IMR-90 (cell line): ENCODE measurements at regions not wholly inside any gene's neighbourhood (a gene's known extent, or its start where the extent isn't known, plus 50 kb on each side); places are given as distances from the start of the nearest gene placed in this dataset.
"Not testable (repeated sequence)": the region's sequence is repeated elsewhere in the genome, so short reads cannot be mapped to it uniquely, and the experiment has no call there.

Experiments used
- ATAC-seq: fragments of 200-7000 bp; cut with Tn5 transposase; 2 replicates; pipeline ENCODE4 v1.9.1; 2020; ENCODE audit warnings: low read depth, mild to moderate bottlenecking, moderate library complexity
- BruUV-seq: library from RNA; stranded (reverse); fragments of 400-500 nt; replicated peaks from 2 replicates; lab custom pipeline; 2021; lab: Mats Ljungman, UMichigan
- CTCF ChIA-PET: fragments of 300-600 bp; formaldehyde crosslinking; extraction: SDS; loops from one replicate; lab custom pipeline; 2021; ENCODE audit warnings: antibody characterized with exemption; lab: Yijun Ruan, JAX
- POLR2A ChIA-PET: fragments of 300-600 bp; sonication (Branson Sonifier 250); formaldehyde crosslinking; loops from one replicate; lab custom pipeline; 2022; ENCODE audit warnings: antibody characterized with exemption; ENCODE audit not compliant: unreplicated experiment; lab: Charles Lee
- DNase-seq: peaks from one replicate; pipeline ENCODE4 v3.0.0; 2013
- H2AFZ ChIP-seq: replicated peaks from 2 replicates; pipeline ENCODE3; 2013; ENCODE audit warnings: low read length, mild to moderate bottlenecking; ENCODE audit not compliant: poor library complexity
- H2AK5ac ChIP-seq: 2 replicates; pipeline ENCODE4 v1.6.1; 2013; ENCODE audit warnings: low read depth, low read length, inconsistent platforms
- H2AK9ac ChIP-seq: replicated peaks from 2 replicates; pipeline ENCODE3; 2013; ENCODE audit warnings: mild to moderate bottlenecking, low read depth, low read length, moderate library complexity; ENCODE audit not compliant: poor library complexity
- H2BK120ac ChIP-seq: 2 replicates; pipeline ENCODE4 v1.6.1; 2013; ENCODE audit warnings: low read depth, low read length, inconsistent platforms
- H2BK15ac ChIP-seq: 3 replicates; pipeline ENCODE4 v1.6.1; 2013; ENCODE audit warnings: low read depth, low read length, inconsistent platforms
- H2BK20ac ChIP-seq: 2 replicates; pipeline ENCODE4 v1.6.1; 2013; ENCODE audit warnings: low read depth, mild to moderate bottlenecking, inconsistent platforms, low read length, moderate library complexity
- H2BK5ac ChIP-seq: 2 replicates; pipeline ENCODE4 v1.6.1; 2013; ENCODE audit warnings: mild to moderate bottlenecking, low read depth, low read length, inconsistent platforms; ENCODE audit not compliant: poor library complexity, severe bottlenecking
- H3K14ac ChIP-seq: replicated peaks from 2 replicates; pipeline ENCODE4 v1.6.1; 2013; ENCODE audit warnings: low read depth, low read length, inconsistent platforms
- H3K18ac ChIP-seq: 2 replicates; pipeline ENCODE4 v1.6.1; 2013; ENCODE audit warnings: low read depth, low read length, control low read depth
- H3K23ac ChIP-seq: 2 replicates; pipeline ENCODE4 v1.6.1; 2013; ENCODE audit warnings: low read depth, low read length, inconsistent platforms
- H3K27ac ChIP-seq: 2 replicates; pipeline ENCODE4 v1.5.1; 2013; ENCODE audit warnings: mild to moderate bottlenecking, control low read depth, low read length; ENCODE audit not compliant: insufficient read depth
- H3K27me3 ChIP-seq: 2 replicates; pipeline ENCODE4 v1.6.1; 2013; ENCODE audit warnings: low read length; ENCODE audit not compliant: control insufficient read depth, insufficient read depth
- H3K36me3 ChIP-seq: 2 replicates; pipeline ENCODE4 v1.6.1; 2013; ENCODE audit warnings: low read length, mixed read lengths; ENCODE audit not compliant: control insufficient read depth, insufficient read depth
- H3K4ac ChIP-seq: 2 replicates; pipeline ENCODE4 v1.6.1; 2013; ENCODE audit warnings: low read depth, low read length, inconsistent platforms
- H3K4me1 ChIP-seq: 2 replicates; pipeline ENCODE4 v1.6.1; 2013; ENCODE audit warnings: low read length, mixed read lengths; ENCODE audit not compliant: control insufficient read depth, insufficient read depth
- H3K4me2 ChIP-seq: 2 replicates; pipeline ENCODE4 v1.6.1; 2013; ENCODE audit warnings: low read depth, mild to moderate bottlenecking, control low read depth, low read length, moderate library complexity
- H3K4me3 ChIP-seq: 2 replicates; pipeline ENCODE4 v1.5.1; 2013; ENCODE audit warnings: low read depth, mild to moderate bottlenecking, control low read depth, low read length, moderate library complexity; ENCODE audit not compliant: insufficient read depth
- H3K56ac ChIP-seq: 2 replicates; pipeline ENCODE4 v1.6.1; 2013; ENCODE audit warnings: low read length, inconsistent platforms; ENCODE audit not compliant: insufficient read depth; ENCODE audit errors: extremely low read depth
- H3K79me1 ChIP-seq, 2 experiments: 2 replicates each; pipeline ENCODE4 v1.6.1; 2013; ENCODE audit warnings: low read length in 2 of 2, inconsistent platforms in 1 of 2, low read depth in 1 of 2
- H3K9ac ChIP-seq: 2 replicates; pipeline ENCODE4 v1.6.1; 2013; ENCODE audit warnings: low read depth, low read length, control low read depth
- H3K9me1 ChIP-seq: 2 replicates; pipeline ENCODE4 v1.6.1; 2013; ENCODE audit warnings: low read length, inconsistent platforms; ENCODE audit not compliant: insufficient read depth
- H3K9me3 ChIP-seq: 2 replicates; pipeline ENCODE4 v1.6.1; 2013; ENCODE audit warnings: low read length; ENCODE audit not compliant: control insufficient read depth, insufficient read depth
- H4K20me1 ChIP-seq: 2 replicates; pipeline ENCODE4 v1.6.1; 2013; ENCODE audit warnings: low read length, inconsistent platforms; ENCODE audit not compliant: insufficient read depth
- H4K5ac ChIP-seq: 2 replicates; pipeline ENCODE4 v1.6.1; 2013; ENCODE audit warnings: mild to moderate bottlenecking, low read depth, low read length, control low read depth
- H4K8ac ChIP-seq, 2 experiments: 2 replicates each; pipeline ENCODE4 v1.6.1; 2013; ENCODE audit warnings: low read depth in 2 of 2, low read length in 2 of 2, control low read depth in 1 of 2, inconsistent platforms in 1 of 2
- H4K91ac ChIP-seq: 2 replicates; pipeline ENCODE4 v1.6.1; 2013; ENCODE audit warnings: low read depth, low read length, inconsistent platforms; ENCODE audit not compliant: insufficient read depth
- WGBS, 2 experiments: methylation state at CpG; one replicate each; pipeline versions ENCODE4 v1.1.5 to v1.1.7; 2013; ENCODE audit warnings: missing lambda C conversion rate in 2 of 2; ENCODE audit not compliant: insufficient read length in 1 of 2; ENCODE audit errors: extremely low coverage in 2 of 2; 5-methylcytosine and 5-hydroxymethylcytosine counted together
- dilution Hi-C: fragments of 300-500 bp; cut with HindIII; formaldehyde crosslinking; loops from one replicate; pipeline ENCODE4 v1.14.3; 2018; ENCODE audit warnings: low sequenced_read_pairs; ENCODE audit not compliant: unreplicated experiment
- in situ Hi-C: fragments of 300-500 bp; cut with MboI; formaldehyde crosslinking; loops from 3 replicates; pipeline ENCODE4 v1.14.3; 2019; ENCODE audit warnings: low sequenced_read_pairs, inconsistent platforms, mixed read lengths
- intact Hi-C: fragments of 100-400 bp; cut with micrococcal nuclease; formaldehyde crosslinking; loops from 2 replicates; pipeline ENCODE4 v1.10.0; 2022

DNA sequence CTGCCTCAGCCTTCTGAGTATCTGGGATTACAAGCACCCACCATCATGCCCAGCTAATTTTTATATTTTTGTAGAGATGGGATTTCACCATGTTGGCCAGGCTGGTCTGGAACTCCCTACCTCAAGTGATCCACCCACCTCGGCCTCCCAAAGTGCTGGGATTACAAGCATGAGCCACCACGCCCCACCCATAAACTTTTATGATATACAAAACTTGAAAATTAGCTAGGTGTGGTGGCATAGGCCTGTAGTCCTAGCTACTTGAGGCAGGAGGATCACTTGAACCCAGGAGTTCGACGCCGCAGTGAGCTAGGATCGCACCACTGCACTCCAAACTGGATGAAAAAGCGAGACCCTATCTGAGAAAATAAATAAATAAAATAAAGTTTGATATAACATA, 149.5 kb upstream of the ATF7IP start:
- dilution Hi-C loops, H3K27ac ChIP-seq, H3K4me1 ChIP-seq, H2AK5ac ChIP-seq, H3K23ac ChIP-seq, H3K79me1 ChIP-seq, H4K20me1 ChIP-seq, H3K9me3 ChIP-seq, intact Hi-C loops, H4K91ac ChIP-seq, H3K9me1 ChIP-seq, H3K36me3 ChIP-seq, in situ Hi-C loops, H3K4me3 ChIP-seq, H3K27me3 ChIP-seq, H3K9ac ChIP-seq, H3K4me2 ChIP-seq, H3K56ac ChIP-seq, ATAC-seq, DNase-seq, BruUV-seq, POLR2A ChIA-PET, H2BK15ac ChIP-seq: not testable (repeated sequence)
- peak overlapping the region; percentile 92; the same call in 1 of the 2 replicates for H3K18ac ChIP-seq
- peak overlapping the region; percentile 51; the same call in 1 of the 2 replicates for H2BK20ac ChIP-seq
- peak overlapping the region; percentile 85 for H3K14ac ChIP-seq
- WGBS, 2 experiments: no CpG with 5 or more reads among the region's 7 CpGs
- H4K5ac ChIP-seq: peak overlapping the region; percentile 86; the same call in 1 of the 2 replicates
- peak overlapping the region; percentile 72 for H2AK9ac ChIP-seq
- H2BK120ac ChIP-seq: peak overlapping the region; percentile 73; the same call in 1 of the 2 replicates
- peak overlapping the region; percentile 78 for H2AFZ ChIP-seq
- peak overlapping the region; percentile 18 for H2BK5ac ChIP-seq
- CTCF ChIA-PET: interaction anchor here (0.6 kb wide), 1 partner anchor 1368 kb away, joined by 4 read pairs; no protein-coding TSS in a partner anchor
- H3K4ac ChIP-seq: peak overlapping the region; percentile 56; the same call in 1 of the 2 replicates
- H4K8ac ChIP-seq: peak overlapping the region; percentile 85 to 94; a peak in 3 of 4 replicates
